CD4-positive, alpha-beta T cell (primary cell): ENCODE measurements at regions not wholly inside any gene's neighbourhood (a gene's known extent, or its start where the extent isn't known, plus 50 kb on each side); places are given as distances from the start of the nearest gene placed in this dataset.

Experiments
- ATAC-seq: fragments of 200-7000 bp; cut with Tn5 transposase; one replicate; pipeline ENCODE4 v1.10.0; 2022; ENCODE audit warnings: mild to moderate bottlenecking; ENCODE audit not compliant: poor library complexity
- CTCF ChIA-PET: fragments of 350-600 bp; sonication (Branson Sonifier 250); formaldehyde crosslinking; loops from one replicate; lab custom pipeline; 2021; ENCODE audit warnings: antibody characterized with exemption, inconsistent platforms; lab: Charles Lee
- POLR2A ChIA-PET: fragments of 350-600 bp; sonication (Branson Sonifier 250); formaldehyde crosslinking; loops from one replicate; lab custom pipeline; 2021; ENCODE audit warnings: antibody characterized with exemption, inconsistent platforms; lab: Charles Lee
- DNase-seq, 14 experiments: peaks; one replicate each; pipeline ENCODE4 v3.0.0-alpha.2; 2013 to 2020; ENCODE audit warnings: mixed read lengths in 2 of 14
- H3K27ac ChIP-seq, 2 donors: one replicate each; pipeline versions ENCODE4 v1.5.1 to v1.7.0; 2013; ENCODE audit warnings: low read length in 2 of 2, low read depth in 1 of 2, mild to moderate bottlenecking in 1 of 2
- H3K27me3 ChIP-seq, 2 experiments: 1 replicate in 1 of 2; 2 replicates in 1 of 2; pipeline versions ENCODE4 v1.6.1 to v1.7.0; 2013; ENCODE audit warnings: low read length in 2 of 2, control low read depth in 1 of 2, mild to moderate bottlenecking in 1 of 2, moderate library complexity in 1 of 2; ENCODE audit not compliant: insufficient read depth in 2 of 2, control insufficient read depth in 1 of 2
- H3K36me3 ChIP-seq: one replicate; pipeline ENCODE4 v1.6.1; 2013; ENCODE audit warnings: low read length, control low read depth; ENCODE audit not compliant: insufficient read depth
- H3K4me1 ChIP-seq: one replicate; pipeline ENCODE4 v1.6.1; 2013; ENCODE audit warnings: low read length, control low read depth; ENCODE audit not compliant: insufficient read depth
- H3K4me3 ChIP-seq: one replicate; pipeline ENCODE4 v1.5.1; 2013; ENCODE audit warnings: mild to moderate bottlenecking, low read length, moderate library complexity
- H3K9me3 ChIP-seq, 2 experiments: 1 replicate in 1 of 2; 2 replicates in 1 of 2; pipeline versions ENCODE4 v1.6.1 to v1.7.0; 2013; ENCODE audit warnings: low read length in 2 of 2, mild to moderate bottlenecking in 2 of 2, control low read depth in 1 of 2, moderate library complexity in 1 of 2; ENCODE audit not compliant: control insufficient read depth in 1 of 2, insufficient read depth in 1 of 2
- H3K27ac Mint-ChIP-seq: one replicate; pipeline ENCODE4 v1.8.0; 2020; ENCODE audit warnings: mixed read lengths
- H3K27me3 Mint-ChIP-seq: one replicate; pipeline ENCODE4 v1.8.0; 2021; ENCODE audit warnings: mixed read lengths
- H3K36me3 Mint-ChIP-seq: one replicate; pipeline ENCODE4 v1.8.0; 2021; ENCODE audit warnings: low read depth, mixed read lengths
- H3K4me1 Mint-ChIP-seq: one replicate; pipeline ENCODE4 v1.8.0; 2021; ENCODE audit warnings: low read depth, mixed read lengths
- H3K4me3 Mint-ChIP-seq: one replicate; pipeline ENCODE4 v1.8.0; 2020; ENCODE audit warnings: mild to moderate bottlenecking, mixed read lengths
- H3K9me3 Mint-ChIP-seq: one replicate; pipeline ENCODE4 v1.8.0; 2020; ENCODE audit warnings: mixed read lengths
- CTCF ChIP-seq: fragments of 200-600 bp; IDR thresholded peaks from one replicate; pipeline ENCODE4 v1.8.0; 2022; ENCODE audit warnings: antibody characterized with exemption, mild to moderate bottlenecking
- intact Hi-C, 2 experiments: fragments of 100-400 bp; cut with DNase I in 1 of 2; cut with micrococcal nuclease in 1 of 2; formaldehyde crosslinking; loops; one replicate each; pipeline versions ENCODE4 v1.15.1 to v1.9.0; 2023 to 2025; cut with DNase I, micrococcal nuclease

- POLR2A ChIA-PET: interaction anchor here (0.5 kb wide), 1 partner anchor 51 kb away, joined by 3 read pairs; no protein-coding TSS in a partner anchor
- Mint-ChIP-seq H3K9me3 (no peaks in the 10 kb centered on the region), H3K4me1 (no peaks in the 10 kb centered on the region), H3K27ac (no peak overlapping the region), H3K4me3 (no peak overlapping the region), H3K27me3 (no peaks in the 10 kb centered on the region), H3K36me3 (no peaks in the 10 kb centered on the region)
- CTCF ChIA-PET: no interaction called here
- no peaks in the 10 kb centered on the region for H3K27me3 ChIP-seq
- no peak overlapping the region for H3K27ac ChIP-seq
- DNase-seq (peak in 9 of 14 experiments; percentile 0 to 46 (median 5)), ATAC-seq (no peak)
- no peaks in the 10 kb centered on the region for H3K4me1 ChIP-seq
- H3K36me3 ChIP-seq: no peaks in the 10 kb centered on the region
- no peak overlapping the region for H3K4me3 ChIP-seq
- intact Hi-C loops: loop anchor here in 1 of 2 experiments (5.0 kb wide), 1 partner anchor 642 kb away; no protein-coding TSS in a partner anchor
- peak; percentile 45 for TF ChIP-seq CTCF
- no peaks in the 10 kb centered on the region for H3K9me3 ChIP-seq
These were observed 102.9 kb upstream of the SLC8A1 start for GRCh38 chr2:40554665-40555294.

GRCh38 chr2:40556293-40556692 is 104.4 kb upstream of the SLC8A1 start:
- TF ChIP-seq CTCF: no peak
- H3K4me3 ChIP-seq: no peak overlapping the region
- ChIA-PET CTCF (no interaction called here), POLR2A (no interaction called here)
- no peak overlapping the region for H3K27ac Mint-ChIP-seq
- no peaks in the 10 kb centered on the region for H3K4me1 ChIP-seq
- no peaks in the 10 kb centered on the region for H3K27me3 ChIP-seq
- H3K9me3 ChIP-seq: no peaks in the 10 kb centered on the region
- no peak for DNase-seq
- H3K27me3 Mint-ChIP-seq: no peaks in the 10 kb centered on the region
- H3K4me1 Mint-ChIP-seq: no peaks in the 10 kb centered on the region
- H3K27ac ChIP-seq: no peak overlapping the region
- ATAC-seq: no peak
- H3K36me3 Mint-ChIP-seq: no peaks in the 10 kb centered on the region
- no peaks in the 10 kb centered on the region for H3K36me3 ChIP-seq
- intact Hi-C loops: loop anchor here in 1 of 2 experiments (5.0 kb wide), 1 partner anchor 644 kb away; no protein-coding TSS in a partner anchor
- H3K4me3 Mint-ChIP-seq: no peak overlapping the region
- H3K9me3 Mint-ChIP-seq: no peaks in the 10 kb centered on the region

GRCh38 chr2:40556739-40557138 is 104.8 kb upstream of the SLC8A1 start:
- H3K9me3 ChIP-seq: no peaks in the 10 kb centered on the region
- TF ChIP-seq CTCF: no peak
- CTCF ChIA-PET: interaction anchor here (0.6 kb wide), 1 partner anchor 119 kb away, joined by 3 read pairs; no protein-coding TSS in a partner anchor

More at GRCh38 chr2:40556739-40557138, 104.8 kb upstream of the SLC8A1 start:
- Mint-ChIP-seq H3K36me3 (no peaks in the 10 kb centered on the region), H3K4me3 (no peak overlapping the region), H3K27me3 (no peaks in the 10 kb centered on the region), H3K4me1 (no peaks in the 10 kb centered on the region), H3K9me3 (no peaks in the 10 kb centered on the region), H3K27ac (no peak overlapping the region)
- no peak overlapping the region for H3K27ac ChIP-seq
- no peak overlapping the region for H3K4me3 ChIP-seq
- ATAC-seq (no peak), DNase-seq (no peak)
- POLR2A ChIA-PET: no interaction called here
- no peaks in the 10 kb centered on the region for H3K4me1 ChIP-seq
- intact Hi-C loops: loop anchor here in 1 of 2 experiments (5.0 kb wide), 1 partner anchor 644 kb away; no protein-coding TSS in a partner anchor
- H3K36me3 ChIP-seq: no peaks in the 10 kb centered on the region
- no peaks in the 10 kb centered on the region for H3K27me3 ChIP-seq
